ENCODE measurements at regions not wholly inside any gene's neighbourhood (a gene's known extent, or its start where the extent isn't known, plus 50 kb on each side); places are given as distances from the start of the nearest gene placed in this dataset.
"Not testable (repeated sequence)": the region's sequence is repeated elsewhere in the genome, so short reads cannot be mapped to it uniquely, and the experiment has no call there.

DNA sequence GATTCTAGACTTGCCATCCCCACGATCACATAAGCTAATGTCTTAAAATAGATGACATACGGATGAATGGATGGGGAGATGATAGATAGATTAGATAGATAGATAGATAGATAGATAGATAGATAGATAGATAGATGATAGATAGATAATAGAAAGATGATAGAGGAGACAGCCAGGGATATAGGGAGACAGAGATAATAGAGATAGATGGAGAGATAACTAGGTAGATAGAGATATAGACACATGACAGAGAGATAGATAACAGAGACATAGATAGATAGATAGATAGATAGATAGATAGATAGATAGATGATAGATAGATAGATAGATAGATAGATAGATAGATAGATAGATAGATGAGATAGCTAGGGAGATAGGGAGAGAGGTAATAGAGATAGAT lies 511.0 kb upstream of the AUTS2 start:
- DNase-seq: not testable (repeated sequence)

DNA sequence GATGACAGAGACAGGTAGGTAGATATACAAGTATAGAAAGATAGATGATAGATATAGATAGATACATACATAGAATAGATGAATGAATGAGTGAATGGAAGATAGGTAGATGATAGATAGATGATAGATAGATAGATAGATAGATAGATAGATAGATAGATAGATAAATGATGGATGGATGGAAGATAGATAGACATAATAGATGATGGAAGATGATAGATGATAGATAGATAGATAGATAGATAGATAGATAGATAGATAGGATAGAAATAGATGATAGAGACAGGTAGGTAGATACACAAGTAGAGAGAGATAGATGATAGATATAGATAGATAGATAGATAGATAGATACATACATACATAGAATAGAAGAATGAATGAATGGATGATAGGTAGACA lies 510.1 kb upstream of the AUTS2 start:
- no peak for DNase-seq

DNA sequence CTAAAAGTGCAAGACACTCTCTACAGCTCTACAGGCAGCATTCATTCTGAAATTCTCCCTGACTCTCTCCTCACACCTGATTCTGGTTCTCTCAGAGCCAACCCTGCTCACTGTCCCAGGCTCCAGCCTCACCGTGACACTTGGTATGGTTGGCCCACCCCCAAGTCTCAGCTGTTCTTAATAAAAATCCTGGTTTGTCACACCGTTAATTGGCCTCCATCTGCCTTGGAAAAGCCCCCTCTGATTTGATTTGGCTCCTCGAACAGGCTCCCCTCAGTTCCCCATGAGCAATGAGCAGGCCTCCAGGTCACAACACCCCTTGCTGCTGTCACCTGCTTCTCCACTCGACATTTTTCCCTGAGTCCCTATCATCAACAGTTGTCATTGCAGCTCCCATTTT lies 507.3 kb upstream of the AUTS2 start:
- no peak for DNase-seq

DNA sequence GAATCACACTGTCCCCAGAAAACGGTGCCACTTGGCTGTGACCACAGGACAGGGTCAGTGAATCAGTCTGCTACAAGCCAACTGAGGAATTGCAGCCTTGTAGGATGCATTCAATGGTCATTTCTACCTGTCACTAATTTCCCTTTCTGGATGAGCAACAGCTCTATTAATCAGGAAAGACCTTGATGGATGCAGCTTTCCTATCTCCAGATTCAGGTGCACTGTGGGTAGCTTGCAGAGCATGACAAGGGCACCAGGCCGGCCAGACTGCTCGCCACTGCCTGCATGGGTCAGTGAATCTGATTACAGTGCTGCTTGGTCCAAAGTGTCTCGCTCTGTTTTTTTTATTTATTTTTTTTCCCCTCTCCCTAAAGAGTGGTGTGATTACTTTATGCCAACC lies 506.8 kb upstream of the AUTS2 start:
- DNase-seq: no peak

DNA sequence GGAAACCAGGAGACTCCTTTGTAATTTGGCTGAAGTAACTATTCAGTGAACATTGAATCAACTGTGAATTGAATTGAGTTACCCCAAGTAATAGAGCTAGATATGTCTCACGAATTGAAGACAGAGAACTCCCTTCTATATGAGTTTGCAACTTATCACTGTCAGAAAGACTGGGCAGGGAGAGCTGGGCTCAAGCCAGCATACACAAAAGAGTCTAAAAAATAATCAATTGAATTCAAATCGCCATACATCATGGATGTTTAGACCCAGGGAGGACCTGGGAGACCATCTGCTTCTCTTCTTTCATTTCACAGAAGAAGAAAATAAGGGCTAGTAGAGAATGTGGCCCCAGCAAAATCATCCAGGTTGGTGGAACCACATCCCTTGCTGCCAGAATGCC lies 503.1 kb upstream of the AUTS2 start:
- no peak for DNase-seq

DNA sequence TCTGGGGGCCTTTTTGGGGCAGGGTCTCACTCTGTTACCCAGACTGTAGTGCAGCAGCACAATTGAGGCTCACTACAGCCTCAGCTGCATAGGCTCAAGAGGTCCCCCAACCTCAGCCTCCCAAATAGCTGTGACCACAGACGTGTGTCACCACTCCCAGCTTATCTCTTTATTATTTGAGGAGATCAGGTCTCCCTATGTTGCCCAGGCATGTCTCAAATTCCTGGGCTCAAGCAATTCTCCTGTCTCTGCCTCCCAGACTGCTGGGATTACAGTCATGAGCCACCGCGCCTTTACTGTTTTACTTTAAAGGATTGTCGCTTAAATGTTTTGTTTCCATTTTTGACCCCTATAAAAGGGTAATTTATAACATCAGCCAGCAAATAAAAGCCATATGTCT lies 502.6 kb upstream of the AUTS2 start:
- no peak for DNase-seq

- DNase-seq: no peak
These were observed 494.3 kb upstream of the AUTS2 start for GRCh38 chr7:69104023-69104422.

GRCh38 chr7:69105092-69105491 lies 493.2 kb upstream of the AUTS2 start:
- no peak for DNase-seq

DNA sequence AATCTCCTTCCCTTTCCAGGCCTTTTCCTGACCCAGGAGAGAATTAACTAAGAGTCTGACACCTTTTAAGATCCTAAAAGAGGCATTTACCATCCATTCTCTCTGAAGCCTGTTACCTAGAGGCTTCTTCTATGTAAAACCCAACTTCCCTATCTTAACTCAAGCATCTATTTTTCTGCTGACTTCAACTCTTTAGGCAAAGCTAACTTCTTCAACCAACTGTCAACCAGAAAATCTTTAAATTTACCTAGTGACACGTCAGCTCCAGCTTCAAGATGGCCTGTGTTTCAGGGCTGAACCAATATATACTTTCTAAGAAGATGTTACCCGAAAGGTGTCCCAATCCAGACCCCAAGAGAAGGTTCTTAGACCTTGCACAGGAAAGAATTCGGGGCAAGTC lies 492.3 kb upstream of the AUTS2 start:
- DNase-seq: no peak

GRCh38 chr7:69106449-69106848 lies 491.8 kb upstream of the AUTS2 start:
- not testable (repeated sequence) for DNase-seq

DNA sequence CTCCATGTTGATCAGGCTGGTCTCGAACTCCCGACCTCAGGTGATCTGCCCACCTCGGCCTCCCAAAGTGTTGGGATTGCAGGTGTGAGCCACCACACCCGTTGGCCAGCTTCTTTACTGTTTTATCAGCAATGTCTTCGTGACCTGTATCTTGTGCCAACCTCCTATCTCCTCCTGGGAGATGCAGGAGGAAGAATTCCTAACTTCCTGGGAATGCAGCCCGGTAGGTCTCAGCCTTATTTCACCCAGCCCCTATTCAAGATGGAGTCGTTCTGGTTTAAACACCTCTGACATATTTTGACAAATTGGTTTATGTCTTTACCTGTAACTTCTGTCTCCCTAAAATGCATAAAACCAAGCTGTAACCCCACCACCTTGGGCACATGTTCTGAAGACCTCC lies 491.3 kb upstream of the AUTS2 start:
- DNase-seq: not testable (repeated sequence)

- no peak for DNase-seq
These were observed 490.2 kb upstream of the AUTS2 start for GRCh38 chr7:69108097-69108496.

DNA sequence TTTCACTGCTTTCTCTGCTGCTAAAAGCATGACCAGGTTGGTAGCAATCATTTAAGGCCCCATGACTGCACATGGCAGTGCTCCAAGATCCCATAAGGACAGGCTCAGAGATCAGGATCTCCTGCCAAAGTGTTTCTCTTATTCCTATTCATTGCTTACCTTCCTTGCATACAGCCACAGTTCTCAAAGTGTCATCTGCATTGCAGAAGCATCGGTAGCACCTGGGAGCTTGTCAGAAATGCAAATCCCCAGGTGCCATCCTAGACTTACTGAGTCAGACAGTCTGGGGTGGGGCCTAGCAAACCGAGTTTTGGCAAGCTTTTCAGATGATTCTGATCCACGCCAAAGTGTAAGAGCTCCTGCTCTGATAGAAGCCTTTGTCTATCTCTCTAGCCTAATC lies 489.0 kb upstream of the AUTS2 start:
- DNase-seq: no peak

DNA sequence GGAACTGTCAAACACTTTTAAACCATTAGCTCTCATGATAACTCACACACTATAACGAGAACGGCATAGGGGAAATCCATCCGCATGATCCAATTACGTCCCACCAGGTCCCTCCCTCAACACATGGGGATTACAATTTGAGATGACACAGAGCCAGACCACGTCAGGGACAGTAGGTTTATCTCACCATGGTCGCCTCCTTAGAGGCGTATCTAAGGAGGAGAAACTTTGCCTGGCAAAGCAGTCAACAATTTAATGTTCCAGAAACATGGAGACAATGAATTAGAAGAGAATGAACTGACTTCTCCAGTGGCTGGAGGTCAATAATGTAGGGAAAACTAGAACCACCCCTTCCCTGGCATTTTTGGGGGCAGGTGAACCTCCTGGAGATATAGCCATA lies 488.4 kb upstream of the AUTS2 start:
- DNase-seq: no peak

DNA sequence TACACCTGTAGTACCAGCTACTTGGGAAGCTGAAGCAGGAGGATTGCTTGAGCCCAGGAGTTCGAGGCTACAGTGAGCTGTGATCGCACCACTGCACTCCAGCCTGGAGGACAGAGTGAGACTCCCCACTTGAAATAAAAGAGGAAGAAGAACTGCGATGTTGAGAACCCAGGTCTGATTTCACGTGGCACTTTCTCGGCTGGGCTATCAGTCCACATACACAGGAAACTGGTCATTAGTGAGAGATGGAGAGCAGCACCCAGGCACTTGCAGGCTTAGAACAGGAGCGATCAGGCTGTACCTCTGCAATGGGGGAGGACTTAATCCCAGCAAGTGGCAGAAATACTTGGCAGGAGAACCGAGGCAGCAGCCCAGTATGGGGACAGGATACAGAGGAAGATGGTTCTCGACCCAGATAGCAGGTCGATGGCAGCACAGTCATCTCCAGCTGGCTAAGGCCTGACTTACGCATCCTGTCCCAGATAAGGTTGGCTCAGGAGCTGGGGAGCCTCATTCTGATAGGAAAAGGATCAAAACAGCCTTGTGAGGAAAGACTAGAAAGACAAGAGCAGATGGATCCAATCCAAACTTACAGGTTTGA lies 487.7 kb upstream of the AUTS2 start:
- no peak for DNase-seq

DNA sequence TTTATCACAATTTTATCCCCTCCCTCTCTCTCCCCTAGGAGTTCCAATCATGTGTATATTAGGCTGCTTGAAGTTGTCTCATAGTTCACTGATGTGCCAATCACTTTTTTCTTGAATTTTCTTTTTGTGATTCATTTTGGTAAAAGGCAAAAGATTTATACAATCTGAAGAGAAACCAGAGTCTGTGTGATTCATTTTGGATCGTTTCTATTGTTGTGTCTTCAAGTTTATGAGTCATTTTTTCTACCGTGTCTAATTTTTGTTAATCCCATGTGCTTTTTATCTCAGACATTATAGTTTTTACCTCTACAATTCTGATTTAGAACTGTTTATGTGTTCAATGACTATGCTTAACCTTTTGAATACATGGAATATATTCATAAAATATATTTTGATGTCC lies 483.9 kb upstream of the AUTS2 start:
- no peak for DNase-seq

- DNase-seq: no peak
These were observed 482.5 kb upstream of the AUTS2 start for GRCh38 chr7:69115788-69116187.

DNA sequence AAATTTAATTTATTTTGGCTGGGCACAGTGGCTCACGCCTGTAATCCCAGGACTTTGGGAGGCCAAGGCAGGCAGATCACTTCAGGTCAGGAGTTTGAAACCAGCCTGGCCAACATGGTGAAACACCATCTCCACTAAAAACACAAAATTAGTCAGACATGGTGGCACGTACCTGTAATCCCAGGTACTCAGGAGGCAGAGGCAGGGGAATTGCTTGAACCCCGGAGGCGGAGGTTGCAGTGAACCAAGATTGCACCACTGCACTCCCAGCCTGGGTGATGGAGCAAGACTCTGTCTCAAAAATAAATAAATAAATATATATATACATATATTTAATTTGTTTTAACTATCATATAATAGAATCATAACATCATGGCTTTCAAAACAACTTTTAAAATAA lies 482.1 kb upstream of the AUTS2 start:
- not testable (repeated sequence) for DNase-seq

- DNase-seq: no peak
These were observed 475.3 kb upstream of the AUTS2 start for GRCh38 chr7:69122953-69123352.

GRCh38 chr7:69126896-69127479 lies 471.3 kb upstream of the AUTS2 start:
- no peak for DNase-seq

GRCh38 chr7:69129524-69129923 lies 468.8 kb upstream of the AUTS2 start:
- no peak for DNase-seq

DNA sequence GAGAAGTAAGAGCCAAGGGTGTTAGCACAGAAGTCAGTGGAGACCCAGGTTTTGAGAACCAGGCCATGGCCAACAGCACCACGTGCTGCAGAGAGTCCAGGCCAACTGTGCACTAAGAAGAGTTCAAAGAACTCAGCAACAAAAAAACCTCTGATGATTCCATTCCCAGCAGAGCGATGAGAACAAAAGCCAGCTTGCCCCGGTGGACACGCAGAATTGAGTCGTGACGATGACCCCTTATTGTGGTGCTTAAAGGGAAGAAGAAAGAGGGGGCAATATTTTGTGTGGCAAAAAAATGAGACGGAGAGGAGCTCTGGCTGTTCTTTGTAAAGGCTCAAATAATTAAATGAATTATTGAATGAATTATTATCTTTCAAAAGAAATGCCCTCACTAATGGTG lies 468.3 kb upstream of the AUTS2 start:
- DNase-seq: no peak

DNA sequence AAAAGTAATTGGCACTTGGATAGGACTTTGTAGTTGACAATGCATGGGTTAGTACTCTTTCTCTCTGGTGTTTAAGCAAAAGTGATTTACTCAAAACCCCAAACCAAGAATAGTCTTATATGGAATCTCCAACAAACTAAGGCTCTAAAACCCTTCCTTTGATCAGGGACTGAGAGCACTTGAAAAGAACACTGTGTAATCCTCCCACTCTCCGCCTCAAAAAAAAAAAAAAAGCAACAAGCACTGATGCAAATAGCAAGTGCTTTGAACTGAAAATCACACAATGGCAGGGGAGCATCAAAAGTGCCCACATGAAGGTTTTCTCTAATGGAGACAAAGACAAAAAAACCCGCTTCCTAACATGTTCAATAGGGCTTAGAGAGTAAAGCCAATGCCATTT lies 467.9 kb upstream of the AUTS2 start:
- no peak for DNase-seq

GRCh38 chr7:69134316-69134715 lies 464.0 kb upstream of the AUTS2 start:
- no peak for DNase-seq

- no peak for DNase-seq
These were observed 450.6 kb upstream of the AUTS2 start for GRCh38 chr7:69147631-69148030.
